ENCODE measurements at regions not wholly inside any gene's neighbourhood (a gene's known extent, or its start where the extent isn't known, plus 50 kb on each side); places are given as distances from the start of the nearest gene placed in this dataset.
A peak's percentile ranks its signal among the peaks of the same experiment; 100 is the strongest.
"Not testable (repeated sequence)": the region's sequence is repeated elsewhere in the genome, so short reads cannot be mapped to it uniquely, and the experiment has no call there.

DNA sequence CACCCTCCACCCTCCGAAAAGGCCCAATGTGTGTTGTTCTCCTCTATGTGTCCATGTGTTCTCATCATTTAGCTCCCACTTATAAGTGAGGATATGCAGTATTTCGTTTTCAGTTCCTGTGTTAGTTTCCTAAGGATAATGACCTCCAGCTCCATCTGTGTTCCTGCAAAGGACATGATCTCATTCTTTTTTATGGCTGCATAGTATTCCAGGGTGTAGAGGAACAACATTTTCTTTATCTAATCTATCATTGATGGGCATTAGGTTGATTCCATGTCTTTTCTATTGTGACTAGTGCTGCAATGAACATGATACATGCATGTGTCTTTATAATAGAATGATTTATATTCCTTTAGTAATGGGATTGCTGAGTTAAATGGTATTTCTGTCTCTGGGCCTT lies 211.3 kb downstream of the HSD17B3 start:
- DNase-seq = not testable (repeated sequence)

DNA sequence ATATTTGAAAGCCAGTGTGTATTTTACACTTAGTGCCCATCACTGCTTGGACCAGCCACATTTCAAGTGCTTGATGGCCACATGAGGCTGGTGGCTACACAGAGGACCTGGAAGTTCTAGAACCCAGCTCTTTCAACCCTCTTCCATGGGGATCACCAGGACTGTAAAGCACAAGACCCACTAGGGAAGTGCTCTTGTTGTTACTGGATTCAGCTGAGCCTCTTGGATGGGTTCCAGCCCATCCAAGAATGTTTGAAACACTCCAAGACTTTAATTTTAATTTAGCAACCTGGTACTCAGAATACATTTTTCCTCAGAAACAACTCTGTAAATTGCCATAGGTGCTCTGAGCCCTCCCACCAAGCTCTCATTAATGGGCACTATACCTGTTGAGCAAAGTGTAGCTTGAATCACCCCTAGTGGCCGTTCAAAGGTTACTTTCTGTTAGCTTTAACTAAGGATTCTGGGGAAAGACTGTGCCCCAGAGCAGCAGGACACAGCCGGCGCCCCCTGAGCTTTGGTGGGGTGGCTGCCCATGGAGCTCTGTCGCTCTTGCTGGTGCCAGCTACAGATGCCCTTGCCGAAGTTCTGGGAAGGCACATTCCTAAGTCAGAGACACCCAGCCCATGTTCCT lies 212.4 kb downstream of the HSD17B3 start:
- DNase-seq = no peak

DNA sequence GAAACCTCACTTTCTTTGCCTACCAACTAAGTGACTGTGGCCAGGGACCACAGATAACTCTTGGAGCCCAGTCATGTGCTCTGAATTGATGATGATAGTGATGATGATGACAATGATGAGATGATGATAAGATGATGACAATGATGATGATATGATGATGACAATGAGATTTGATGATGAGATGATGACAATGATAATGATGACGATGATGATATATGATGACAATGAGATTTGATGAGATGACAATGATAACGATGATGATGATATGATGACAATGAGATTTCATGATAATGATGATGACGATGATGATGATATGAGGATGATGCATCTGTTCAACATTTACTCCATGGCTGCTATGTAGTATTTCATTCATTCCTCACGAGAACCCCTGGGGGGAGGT lies 213.0 kb downstream of the ERCC6L2 start:
- no peak for DNase-seq

DNA sequence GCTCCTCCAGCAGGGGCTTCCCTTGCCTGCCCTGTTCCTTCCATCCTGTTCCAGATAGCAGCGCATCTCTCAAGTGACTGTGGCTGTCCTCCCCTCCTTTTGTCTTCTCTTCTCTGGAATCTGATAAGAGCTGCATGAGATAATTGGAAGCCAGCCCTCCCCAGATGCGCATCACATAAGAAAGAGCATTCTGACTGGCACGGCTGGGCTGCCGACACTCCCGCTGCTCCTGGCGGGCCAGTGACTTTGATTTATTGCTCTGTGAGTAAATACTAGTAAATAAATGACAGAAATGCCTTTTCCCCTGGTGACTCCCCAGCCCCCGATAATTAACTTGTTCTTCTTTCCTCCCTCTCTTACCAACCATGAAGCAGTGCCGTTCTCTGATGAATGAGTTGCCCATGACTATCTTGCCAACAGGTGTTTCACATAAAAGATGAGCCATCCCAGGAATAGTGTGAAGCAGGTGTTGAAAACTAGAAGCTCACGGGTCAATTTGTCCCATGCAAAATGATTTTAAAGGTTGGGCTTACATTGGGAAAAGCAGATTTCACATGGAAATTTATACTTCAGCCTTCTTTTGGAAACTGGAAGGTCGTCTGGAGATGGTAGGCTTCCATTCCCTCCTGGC lies 212.3 kb downstream of the ERCC6L2 start:
- no peak for DNase-seq

DNA sequence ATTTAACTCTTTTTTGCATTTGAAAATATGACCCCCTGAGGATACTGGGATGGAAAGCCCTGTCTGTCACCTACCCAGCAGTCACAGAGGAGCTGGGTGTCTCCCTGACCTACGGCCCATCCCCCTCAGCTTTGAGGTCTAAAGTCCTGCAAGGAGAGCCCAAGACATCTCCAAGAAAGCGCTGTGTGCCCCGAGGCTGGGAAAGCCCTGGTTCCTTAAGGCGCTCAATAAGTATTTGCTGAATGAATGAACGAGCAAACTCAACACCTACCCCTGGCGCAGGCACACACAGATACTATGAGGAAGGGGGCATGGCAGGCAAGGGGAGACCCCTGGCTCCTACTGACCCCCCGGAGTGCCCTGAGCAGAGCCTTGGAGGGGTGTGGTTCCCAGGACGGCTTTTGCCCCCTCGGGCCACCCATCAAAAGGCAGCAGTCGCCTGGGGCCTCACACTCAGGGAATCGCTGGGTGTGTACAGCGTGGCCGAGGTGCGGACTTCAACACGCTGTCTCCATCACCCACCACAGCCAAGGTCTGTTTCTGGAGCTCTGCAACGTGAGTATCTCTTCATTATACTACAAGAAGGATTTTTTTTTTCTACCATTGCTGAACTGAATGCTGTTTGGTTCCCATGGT lies 211.6 kb downstream of the ERCC6L2 start:
- no peak for DNase-seq

DNA sequence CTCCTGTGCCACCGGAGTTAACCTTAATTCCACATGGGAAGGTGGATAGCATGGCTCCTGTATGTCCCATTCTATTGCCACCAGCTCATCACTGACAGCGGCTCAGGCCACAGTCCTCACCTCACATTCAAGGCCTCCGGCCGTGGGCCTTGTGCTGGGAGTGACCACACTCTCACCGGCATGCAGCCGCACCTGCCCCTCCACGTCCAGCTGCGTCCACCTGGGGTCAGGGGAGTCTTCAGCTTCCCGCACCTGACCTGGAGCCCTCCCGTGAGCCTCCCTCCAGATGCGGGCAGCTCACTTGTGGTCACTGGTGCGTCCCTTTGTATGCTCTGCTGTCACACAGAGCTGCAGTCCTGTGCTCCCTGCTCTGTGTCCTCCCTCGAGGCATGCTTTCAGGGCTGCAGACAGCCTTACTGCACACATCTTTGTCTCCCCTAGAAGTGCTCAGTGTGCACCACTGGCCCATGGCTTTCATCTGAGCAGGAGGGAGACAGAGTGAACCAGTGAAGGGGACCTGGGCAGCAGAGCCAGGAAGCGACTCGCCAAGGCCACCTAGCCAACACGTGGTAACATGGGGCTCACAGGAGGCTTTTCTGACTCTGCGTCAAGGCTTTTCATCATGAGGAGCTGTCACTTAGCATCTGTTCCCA lies 210.1 kb downstream of the ERCC6L2 start:
- no peak for DNase-seq

DNA sequence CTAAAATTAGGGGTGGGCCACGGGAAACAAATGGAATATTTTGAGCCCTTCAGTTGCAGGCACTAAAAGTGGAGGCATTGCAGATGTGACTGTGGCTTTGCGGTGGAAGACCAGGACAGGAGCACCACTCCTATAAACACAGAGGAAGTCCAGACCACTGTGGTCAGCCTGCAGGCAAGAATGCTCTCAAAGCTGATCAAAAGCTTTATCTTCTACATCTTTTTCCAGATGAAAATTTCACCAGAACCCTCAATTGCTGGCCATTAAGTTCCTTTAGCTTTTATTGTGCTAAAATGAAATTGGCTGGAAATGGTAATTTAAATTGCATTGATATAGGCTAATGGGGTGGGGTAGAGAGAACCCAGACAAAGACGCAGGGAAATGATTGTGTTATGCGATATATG lies 208.8 kb downstream of the ERCC6L2 start:
- no peak for DNase-seq

DNA sequence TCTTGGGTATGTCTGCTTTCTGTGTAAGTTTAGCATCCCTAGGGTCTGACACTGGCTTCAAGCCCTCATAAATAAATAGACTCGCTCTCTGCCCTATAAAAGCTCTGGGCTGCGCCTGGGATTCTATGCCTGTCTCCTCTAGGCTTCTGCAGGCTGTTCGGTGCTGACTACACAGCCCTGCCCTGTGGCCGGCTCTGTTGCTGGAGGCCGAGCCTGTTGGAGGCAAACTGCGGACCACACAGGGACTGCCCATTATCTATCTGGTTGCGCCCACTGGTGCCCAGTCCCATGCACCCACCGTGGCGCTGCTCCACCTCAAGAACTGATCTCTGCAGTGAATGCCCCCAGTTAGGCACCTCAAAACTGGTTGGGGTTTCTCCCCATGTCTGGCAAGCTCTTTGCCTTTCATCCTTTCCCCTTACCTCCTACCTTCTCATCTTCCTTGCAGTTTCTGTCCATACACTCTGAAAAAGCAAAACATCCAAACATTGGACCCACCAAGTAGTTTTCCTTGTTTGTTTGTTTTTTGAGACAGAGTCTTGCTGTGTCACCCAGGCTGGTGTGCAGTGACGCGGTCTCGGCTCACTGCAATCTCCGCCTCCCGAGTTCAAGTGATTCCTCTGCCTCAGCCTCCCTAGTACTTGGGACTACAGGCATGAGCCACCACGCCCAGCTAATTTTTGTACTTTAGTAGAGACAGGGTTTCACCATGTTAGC lies 207.2 kb downstream of the ERCC6L2 start:
- DNase-seq = no peak

DNA sequence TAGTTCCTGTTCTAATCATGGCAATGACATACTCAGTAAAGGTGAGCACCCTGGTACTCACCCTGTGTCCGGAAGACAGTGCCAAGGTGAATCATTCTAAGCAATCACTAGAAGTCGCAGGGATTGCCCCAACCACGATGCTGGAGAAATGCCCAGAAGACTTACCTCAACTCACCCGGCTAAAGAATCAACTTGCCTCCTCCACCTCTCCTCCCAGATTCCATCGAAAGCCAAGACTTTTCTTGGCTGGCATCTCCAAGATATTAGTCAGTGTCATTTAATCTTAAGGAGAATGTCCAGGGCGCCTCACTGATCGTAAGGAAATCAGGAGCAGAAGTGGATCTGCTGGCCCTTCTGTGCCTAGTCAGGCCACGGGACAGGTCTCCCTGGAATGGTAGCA lies 204.9 kb downstream of the ERCC6L2 start:
- no peak for DNase-seq

DNA sequence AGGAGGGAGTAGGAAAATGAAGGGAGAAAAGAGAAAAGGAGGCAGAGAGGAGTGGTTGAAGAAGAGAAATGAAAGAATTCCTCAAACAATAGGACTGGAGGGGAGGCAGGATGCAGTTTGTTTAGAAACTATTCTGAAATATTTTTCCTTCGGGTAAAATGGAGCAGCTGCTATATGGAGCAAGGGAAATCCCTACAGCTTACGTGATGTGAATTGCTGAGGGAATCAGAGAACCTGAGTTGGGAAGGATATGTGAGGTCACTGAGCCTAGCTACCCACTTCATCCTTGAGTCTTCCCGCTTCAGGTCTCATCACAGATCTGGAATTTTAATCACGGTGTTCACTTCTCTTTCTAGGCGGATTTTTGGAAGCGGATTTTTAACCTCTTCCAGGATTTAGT lies 204.3 kb downstream of the ERCC6L2 start:
- DNase-seq = no peak

DNA sequence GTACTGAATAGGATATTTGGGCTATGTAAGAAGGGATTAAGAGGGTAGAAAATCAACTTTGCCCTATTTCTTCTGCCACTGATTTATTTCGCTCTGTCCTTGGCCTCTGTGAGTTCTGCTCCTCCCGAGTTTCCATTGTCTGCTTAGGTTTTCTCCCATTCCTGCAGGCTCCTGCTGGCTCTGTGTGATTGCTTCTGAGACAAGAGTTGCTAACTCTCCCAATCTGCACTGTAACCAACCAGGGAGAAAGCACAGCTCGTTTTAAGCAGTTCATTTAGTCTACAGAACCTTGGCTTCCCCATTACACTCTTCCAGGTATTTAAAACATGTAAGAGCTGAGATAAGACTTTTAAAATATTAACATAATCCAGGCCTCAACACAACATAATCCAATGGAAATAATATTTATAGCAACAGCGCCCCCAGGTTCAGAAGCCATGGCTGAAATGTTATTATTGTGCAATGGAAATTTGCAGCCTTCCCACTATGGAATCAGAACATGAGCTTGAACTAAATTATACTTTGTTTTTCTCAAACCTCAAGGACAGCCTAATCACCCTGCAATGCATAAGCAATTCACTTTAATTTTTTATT lies 203.5 kb downstream of the ERCC6L2 start:
- DNase-seq = no peak

DNA sequence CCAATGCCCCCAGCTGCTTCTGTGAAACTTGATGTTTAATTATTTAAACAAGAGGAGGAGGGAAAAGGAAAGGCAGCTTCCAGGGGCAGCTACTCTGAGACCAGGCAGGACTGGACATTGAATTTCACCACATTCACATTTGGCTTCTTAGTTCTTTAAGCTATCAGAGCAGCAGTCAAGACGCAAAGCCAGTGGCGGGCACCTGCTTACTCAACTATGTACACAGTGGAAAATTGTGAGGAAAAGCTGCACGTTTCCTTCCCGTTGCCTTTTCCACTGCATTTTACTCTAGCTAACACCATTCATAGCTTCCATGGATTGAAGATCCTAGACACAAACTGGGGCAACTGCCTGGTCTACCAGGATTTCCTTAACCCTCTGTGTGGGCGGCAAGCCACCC lies 200.3 kb downstream of the ERCC6L2 start:
- DNase-seq = no peak

DNA sequence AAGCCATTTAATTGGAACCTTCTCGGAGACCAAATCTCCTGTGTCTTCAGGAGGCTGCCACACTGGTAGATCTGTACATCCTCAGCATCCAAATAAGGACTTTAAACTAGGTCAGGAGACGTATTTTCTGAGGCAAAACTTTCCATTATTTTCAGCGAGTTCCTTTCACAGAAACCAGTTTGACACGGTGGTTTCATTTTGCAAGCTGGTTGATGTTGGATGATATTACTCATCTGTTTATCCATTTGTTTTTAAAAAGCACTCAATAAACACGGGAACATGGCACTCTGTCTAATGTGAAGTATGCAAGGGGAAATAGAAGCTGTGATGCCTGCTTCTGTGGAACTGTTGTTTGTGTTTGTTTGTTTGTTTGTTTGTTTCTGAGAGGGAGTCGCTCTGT lies 199.6 kb downstream of the ERCC6L2 start:
- DNase-seq = no peak

DNA sequence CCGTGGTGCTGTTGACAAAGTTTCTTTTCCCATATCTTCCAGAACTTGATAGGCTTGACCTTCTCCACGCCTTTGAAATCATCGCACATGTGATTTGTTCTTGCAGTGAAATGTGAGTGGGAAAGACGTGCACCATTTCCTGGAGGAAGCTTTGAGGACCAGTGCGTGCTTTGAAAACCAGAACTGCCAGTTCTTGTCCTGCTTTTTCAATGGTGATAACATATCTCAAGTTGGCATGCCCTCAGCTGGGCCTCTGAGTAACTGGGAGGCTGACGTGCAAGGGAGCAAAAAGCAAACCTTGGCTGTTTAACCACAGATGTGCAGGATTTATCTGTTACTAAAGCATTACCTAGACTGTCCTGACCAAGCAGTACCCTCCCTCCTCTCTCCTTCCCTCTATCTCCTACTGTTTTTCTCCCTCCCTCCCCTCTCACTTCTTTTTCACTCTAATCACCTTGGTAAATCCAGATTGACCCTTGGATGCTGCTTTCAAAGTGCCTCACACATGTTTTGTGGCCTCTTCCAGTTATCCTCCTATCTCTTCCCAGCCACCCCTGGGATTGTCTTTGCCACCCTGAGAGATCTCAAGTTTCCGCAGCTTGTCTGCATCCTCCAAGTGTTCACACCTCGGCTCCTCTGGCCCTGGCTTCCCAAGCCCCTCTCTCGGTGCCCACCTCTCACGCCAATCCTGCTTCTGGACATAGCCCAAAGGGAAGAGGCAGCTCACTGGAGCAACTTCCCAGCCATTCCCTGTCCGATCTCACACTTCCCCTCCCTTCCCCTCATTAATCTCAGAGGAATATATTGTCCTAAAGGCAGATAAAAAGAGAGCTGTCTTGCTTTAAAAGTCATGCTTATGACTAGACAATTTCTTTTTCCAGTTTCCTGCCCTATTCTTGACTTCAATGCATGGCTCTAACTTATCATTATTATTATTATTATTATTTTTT lies 198.3 kb downstream of the ERCC6L2 start:
- DNase-seq = no peak

DNA sequence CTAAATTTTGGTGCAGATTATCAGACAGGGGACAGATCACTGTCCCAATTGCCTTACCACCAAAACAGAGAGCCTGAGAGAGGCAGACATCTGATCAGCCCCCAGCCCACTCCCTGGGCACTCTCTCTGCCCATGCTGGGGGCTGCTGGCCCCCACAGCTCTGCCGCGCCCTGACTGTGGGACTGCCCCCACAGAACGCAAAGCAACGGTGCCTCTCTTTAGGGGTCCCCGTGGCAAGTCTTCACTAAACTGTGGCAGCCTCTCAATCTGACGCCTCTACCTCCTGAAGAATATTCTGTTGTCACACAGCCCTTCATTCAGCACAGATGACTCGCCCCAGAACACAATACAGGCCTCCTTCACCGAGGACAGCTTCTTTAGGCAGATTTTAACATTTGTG lies 197.4 kb downstream of the ERCC6L2 start:
- DNase-seq = no peak

DNA sequence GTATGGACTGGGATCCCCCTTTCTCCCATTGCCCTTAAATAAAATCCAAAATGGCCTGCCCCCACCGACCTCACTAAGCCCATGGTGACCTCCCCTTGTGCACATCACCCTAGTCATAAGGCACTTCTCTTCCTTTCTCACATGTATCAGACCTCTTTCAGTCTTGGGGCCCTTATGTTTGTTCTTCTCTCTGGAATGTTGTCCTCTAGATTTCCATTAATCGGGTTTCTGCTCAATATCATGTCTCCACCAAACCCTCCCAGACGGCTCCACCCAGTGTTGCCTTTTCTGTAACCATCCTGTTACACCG lies 196.3 kb downstream of the ERCC6L2 start:
- no peak for DNase-seq

DNA sequence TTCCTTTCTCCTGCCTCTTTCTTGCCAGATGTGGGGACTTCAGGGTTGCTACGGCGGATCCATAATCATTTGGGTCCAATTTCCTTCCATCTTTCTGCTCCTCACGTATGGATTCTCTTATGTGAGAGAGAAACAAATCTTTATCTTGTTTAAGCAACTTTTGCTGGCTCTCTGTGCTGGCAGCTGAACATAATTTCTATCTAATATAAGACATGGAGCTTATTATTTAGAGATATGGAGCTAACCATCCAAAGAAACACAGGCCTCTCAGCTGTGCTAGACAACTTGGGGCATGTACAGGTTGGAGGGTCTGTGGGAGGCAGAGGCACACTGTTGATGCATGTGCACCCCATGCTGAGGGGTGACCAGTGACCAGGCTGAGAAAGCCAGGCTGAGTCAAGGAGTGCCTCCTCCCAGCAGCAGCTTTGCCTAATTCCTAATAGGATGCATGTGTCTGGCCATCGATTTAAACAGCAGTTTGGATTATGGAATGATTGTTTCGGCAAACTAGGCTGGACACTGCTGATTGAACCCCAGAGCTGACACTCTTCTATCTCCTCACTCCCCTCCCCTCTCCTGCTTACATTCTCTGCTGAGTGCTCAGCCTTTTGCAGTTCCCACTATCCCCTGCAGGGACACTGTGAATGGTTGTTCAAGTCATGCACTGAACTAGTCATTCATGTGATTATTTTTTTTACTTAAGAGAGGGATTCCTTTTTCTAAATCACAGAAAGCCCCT lies 195.8 kb downstream of the ERCC6L2 start:
- DNase-seq = peak in 4 of 58 donors; percentile 4 to 18 (median 8)

DNA sequence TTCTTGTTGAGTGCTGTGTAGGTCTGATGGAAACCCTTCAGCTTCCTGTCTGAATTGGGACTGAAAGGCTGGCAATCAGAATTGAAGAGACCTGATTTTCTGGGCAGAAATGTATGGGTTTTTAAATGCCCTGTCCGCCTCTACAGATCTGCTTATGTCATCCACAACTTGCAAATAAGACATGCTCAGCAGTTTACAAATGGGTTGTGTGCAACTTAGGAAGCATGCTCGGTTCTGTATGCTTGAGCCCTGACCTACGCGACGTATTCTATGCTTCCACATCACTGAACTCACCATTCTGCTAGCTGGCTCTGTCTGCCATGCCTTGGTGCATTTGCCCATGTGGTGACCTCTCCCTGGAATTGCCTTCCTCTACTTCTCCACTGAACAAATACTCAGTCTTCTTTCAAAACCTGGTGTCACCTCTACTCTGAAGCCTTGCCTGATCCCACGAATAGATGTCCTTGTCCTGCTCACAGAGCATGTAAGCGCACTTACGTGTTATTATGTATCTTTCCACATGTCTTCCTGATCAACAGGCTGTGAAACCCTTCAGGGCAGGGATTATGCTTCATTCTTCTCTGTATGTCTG lies 194.2 kb downstream of the ERCC6L2 start:
- DNase-seq = no peak

DNA sequence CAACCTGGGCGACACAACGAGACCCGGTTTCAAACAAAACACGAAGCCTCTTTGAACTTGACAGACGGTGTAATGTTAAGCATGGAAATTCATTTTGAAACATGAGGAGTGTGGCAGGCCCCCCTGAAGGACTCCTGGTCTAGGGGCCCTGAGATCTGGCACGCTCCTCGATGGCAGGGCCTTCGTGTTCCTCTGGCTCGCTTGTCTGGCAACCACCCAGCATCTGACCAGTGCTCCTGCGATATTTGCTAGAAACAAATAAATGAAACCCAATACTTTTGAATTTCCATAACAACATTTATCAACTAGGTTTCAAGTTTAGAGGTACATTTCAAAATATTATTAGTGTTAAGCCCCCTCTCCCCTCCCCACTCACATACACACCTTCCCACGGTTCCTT lies 193.0 kb downstream of the ERCC6L2 start:
- peak in 4 of 58 donors; percentile 8 to 20 (median 13) for DNase-seq

Data from anterior cingulate cortex (tissue), 58 donors.